Choroid plexus epithelial cell (primary cell): ENCODE measurements at regions not wholly inside any gene's neighbourhood (a gene's known extent, or its start where the extent isn't known, plus 50 kb on each side); places are given as distances from the start of the nearest gene placed in this dataset.
A peak's percentile ranks its signal among the peaks of the same experiment; 100 is the strongest.

Source experiments
- DNase-seq: peaks from one replicate; pipeline ENCODE4 v3.0.0-alpha.2; 2010; ENCODE audit warnings: low read depth
- H3K4me3 ChIP-seq: 2 replicates; pipeline ENCODE4 v1.5.1; 2011; ENCODE audit warnings: low read depth, mild to moderate bottlenecking, control low read depth, low read length, moderate library complexity
- CTCF ChIP-seq: conservative IDR thresholded peaks from 2 replicates; pipeline ENCODE4 v1.5.1; 2011; ENCODE audit warnings: low read depth, mild to moderate bottlenecking, control low read depth, inconsistent platforms, low read length, moderate library complexity

- TF ChIP-seq CTCF = no peak
- no peak overlapping the region for H3K4me3 ChIP-seq
- DNase-seq = peak; percentile 57
Observed at GRCh38 chr5:164202338-164202737, 696.9 kb downstream of the MAT2B start.

- peak; percentile 40 for DNase-seq
- H3K4me3 ChIP-seq = no peak overlapping the region
- no peak for TF ChIP-seq CTCF
Observed at GRCh38 chr5:164203581-164204225, 698.3 kb downstream of the MAT2B start.

DNA sequence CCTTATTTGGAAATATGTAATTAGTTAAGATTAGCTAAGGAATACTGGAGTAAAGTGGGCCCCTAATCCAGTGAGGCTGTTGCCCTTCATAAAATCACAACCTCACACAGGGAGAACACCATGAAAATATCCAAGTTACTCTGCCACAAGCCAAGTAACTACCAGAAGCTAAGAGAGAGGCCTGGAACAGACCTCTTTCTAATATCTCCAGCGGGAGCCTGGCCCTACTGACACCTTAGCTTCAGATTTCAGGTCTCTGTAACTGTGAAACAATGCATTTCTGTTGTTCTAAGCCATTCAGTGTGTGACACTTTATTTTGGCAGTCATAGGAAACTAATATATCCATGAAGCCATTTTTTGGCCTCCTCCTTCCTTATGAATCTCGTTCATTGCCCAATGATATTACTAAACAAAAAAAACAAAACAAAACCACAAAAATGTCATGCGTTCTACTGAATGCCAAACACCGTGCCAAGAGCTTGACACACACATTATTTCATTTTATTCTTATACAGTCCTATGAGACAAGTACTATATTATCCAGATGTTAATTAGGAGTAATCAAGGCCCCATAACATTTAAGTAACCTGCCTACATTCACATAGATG is 699.0 kb downstream of the MAT2B start:
- TF ChIP-seq CTCF = no peak
- H3K4me3 ChIP-seq = no peak overlapping the region
- DNase-seq = peak; percentile 77

DNA sequence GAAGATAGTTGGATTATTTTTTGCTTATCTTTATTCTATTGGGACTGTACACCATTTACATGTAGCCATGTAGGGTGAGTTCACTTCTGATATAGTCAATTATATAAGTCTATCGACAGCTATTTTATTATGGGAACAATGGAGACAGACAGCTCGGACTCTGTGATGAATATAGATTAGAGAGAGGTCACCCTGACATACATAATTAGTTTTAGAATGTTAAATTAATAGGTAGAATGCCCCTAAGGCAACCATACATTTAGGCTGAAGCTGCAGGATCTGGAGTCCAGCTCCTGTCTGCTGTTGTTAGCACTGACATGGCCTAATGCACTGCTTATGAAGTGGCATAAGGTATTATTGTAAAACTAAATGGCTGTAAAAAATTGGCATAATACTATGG is 700.8 kb downstream of the MAT2B start:
- no peak for DNase-seq
- H3K4me3 ChIP-seq = no peak overlapping the region
- no peak for TF ChIP-seq CTCF

DNA sequence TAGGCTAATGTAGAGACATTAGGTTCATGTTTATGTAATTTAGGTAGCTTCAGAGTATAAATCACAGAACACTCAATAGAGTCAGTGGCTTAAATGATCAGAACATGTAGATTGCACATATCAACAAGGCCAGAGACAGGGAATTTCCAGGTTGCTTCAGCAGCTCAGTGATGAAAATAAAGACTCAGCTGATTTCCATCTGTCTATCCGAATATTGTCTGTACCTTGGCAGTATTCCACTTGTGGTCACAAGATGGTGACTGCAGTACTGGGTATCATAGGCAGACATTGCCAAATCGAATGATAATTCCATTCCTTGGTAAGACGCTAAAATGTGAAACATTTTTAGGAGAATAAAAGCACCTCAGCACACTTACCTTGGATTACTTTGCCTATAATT is 702.2 kb downstream of the MAT2B start:
- H3K4me3 ChIP-seq = no peak overlapping the region
- no peak for TF ChIP-seq CTCF
- DNase-seq = peak; percentile 53

- TF ChIP-seq CTCF = no peak
- DNase-seq = no peak
- no peak overlapping the region for H3K4me3 ChIP-seq
Observed at GRCh38 chr5:164210491-164210890, 705.1 kb downstream of the MAT2B start.

- no peak overlapping the region for H3K4me3 ChIP-seq
- no peak for DNase-seq
- TF ChIP-seq CTCF = no peak
Observed at GRCh38 chr5:164214698-164215097, 709.3 kb downstream of the MAT2B start.
